Osteoblast (primary cell): ENCODE measurements at regions not wholly inside any gene's neighbourhood (a gene's known extent, or its start where the extent isn't known, plus 50 kb on each side); places are given as distances from the start of the nearest gene placed in this dataset.

Experiments
- DNase-seq: peaks from one replicate; pipeline ENCODE4 v3.0.0; 2011; ENCODE audit warnings: low spot score, mixed read lengths; ENCODE audit not compliant: insufficient read length; ENCODE audit errors: missing footprints
- H2AFZ ChIP-seq: 2 replicates; pipeline ENCODE4 v1.6.0; 2011; ENCODE audit warnings: mild to moderate bottlenecking, low read length
- H3K27ac ChIP-seq: 2 replicates; pipeline ENCODE4 v1.5.1; 2011; ENCODE audit warnings: mild to moderate bottlenecking, low read depth, low read length, moderate library complexity
- H3K27me3 ChIP-seq: 2 replicates; pipeline ENCODE4 v1.6.0; 2012; ENCODE audit warnings: mild to moderate bottlenecking, control low read depth, inconsistent platforms, low read length, moderate library complexity; ENCODE audit not compliant: insufficient read depth
- H3K36me3 ChIP-seq: 2 replicates; pipeline ENCODE4 v1.5.1; 2011; ENCODE audit warnings: mild to moderate bottlenecking, low read length, control low read depth, moderate library complexity; ENCODE audit not compliant: insufficient read depth
- H3K4me1 ChIP-seq: 2 replicates; pipeline ENCODE4 v1.5.1; 2011; ENCODE audit warnings: mild to moderate bottlenecking, low read length, control low read depth, moderate library complexity; ENCODE audit not compliant: insufficient read depth
- H3K4me2 ChIP-seq: 2 replicates; pipeline ENCODE4 v1.6.0; 2011; ENCODE audit warnings: mild to moderate bottlenecking, low read length; ENCODE audit not compliant: insufficient read depth
- H3K4me3 ChIP-seq: fragments of 200-600 bp; sonication (generic); 3 replicates; pipeline ENCODE4 v1.5.1; 2012; ENCODE audit warnings: mild to moderate bottlenecking, low read length, inconsistent platforms; ENCODE audit not compliant: insufficient read depth
- H3K79me2 ChIP-seq: 2 replicates; pipeline ENCODE4 v1.6.0; 2012; ENCODE audit warnings: mild to moderate bottlenecking, low read length, control low read depth, inconsistent platforms; ENCODE audit not compliant: insufficient read depth
- H3K9me3 ChIP-seq: 2 replicates; pipeline ENCODE4 v1.5.1; 2011; ENCODE audit warnings: low read depth, low read length, control low read depth
- H4K20me1 ChIP-seq: 2 replicates; pipeline ENCODE4 v1.6.0; 2012; ENCODE audit warnings: mild to moderate bottlenecking, low read length, control low read depth; ENCODE audit not compliant: insufficient read depth
- TF ChIP-seq, protein P1 (sequence below): IDR thresholded peaks from 2 replicates; pipeline ENCODE4 v1.5.1; 2011; ENCODE audit warnings: mild to moderate bottlenecking, low read depth, low read length, moderate library complexity; ENCODE audit errors: extremely low read depth

DNA sequence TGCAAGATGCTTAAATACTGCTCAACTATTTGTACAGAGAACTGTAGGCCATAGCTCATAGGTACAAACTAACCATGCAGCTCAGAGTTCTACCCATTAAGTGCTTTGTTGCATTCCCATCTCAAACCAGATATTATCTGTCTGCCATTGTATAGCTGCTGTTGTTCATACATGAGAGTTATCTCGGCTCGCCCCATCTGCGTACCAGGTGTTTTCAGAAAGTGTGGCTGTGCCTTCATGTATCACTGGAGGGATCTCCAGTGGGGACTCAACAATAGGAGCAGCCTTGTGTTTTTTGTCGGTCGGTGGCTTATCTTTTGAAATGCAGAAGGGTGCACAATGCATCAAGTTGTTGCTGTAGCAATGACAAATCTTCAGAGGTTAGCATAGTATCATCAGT, 678.3 kb downstream of the RERGL start:
- H3K4me1 ChIP-seq = no peaks in the 10 kb centered on the region
- no peak overlapping the region for H3K4me2 ChIP-seq
- H3K27me3 ChIP-seq = no peaks in the 10 kb centered on the region
- H2AFZ ChIP-seq = no peak overlapping the region
- DNase-seq = no peak
- H3K79me2 ChIP-seq = no peaks in the 10 kb centered on the region
- H3K4me3 ChIP-seq = no peak overlapping the region
- no peaks in the 10 kb centered on the region for H3K36me3 ChIP-seq
- no peak overlapping the region for H3K27ac ChIP-seq
- no peaks in the 10 kb centered on the region for H4K20me1 ChIP-seq
- H3K9me3 ChIP-seq = peaks cover 6% of the 10 kb centered on the region
- TF ChIP-seq, protein P1, sequence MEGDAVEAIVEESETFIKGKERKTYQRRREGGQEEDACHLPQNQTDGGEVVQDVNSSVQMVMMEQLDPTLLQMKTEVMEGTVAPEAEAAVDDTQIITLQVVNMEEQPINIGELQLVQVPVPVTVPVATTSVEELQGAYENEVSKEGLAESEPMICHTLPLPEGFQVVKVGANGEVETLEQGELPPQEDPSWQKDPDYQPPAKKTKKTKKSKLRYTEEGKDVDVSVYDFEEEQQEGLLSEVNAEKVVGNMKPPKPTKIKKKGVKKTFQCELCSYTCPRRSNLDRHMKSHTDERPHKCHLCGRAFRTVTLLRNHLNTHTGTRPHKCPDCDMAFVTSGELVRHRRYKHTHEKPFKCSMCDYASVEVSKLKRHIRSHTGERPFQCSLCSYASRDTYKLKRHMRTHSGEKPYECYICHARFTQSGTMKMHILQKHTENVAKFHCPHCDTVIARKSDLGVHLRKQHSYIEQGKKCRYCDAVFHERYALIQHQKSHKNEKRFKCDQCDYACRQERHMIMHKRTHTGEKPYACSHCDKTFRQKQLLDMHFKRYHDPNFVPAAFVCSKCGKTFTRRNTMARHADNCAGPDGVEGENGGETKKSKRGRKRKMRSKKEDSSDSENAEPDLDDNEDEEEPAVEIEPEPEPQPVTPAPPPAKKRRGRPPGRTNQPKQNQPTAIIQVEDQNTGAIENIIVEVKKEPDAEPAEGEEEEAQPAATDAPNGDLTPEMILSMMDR = no peak

DNA sequence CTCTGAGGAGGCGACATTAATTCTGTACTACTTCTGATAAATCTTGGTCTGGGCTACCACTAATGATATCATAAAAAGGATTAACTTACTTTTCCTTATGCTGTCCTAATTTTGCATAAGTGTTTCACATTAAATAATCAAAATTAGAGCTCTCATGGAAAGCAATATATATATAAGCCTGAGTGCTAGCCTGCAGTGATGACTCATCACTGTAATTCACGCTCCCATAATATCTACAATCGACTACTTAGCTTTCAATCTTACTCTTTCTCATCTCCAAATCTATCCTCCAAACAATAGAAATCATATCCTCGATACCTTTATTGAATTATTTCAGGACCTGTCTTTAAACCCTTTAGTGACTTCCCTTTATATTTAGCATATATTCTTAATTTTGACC, 701.3 kb downstream of the RERGL start:
- no peak overlapping the region for H3K4me3 ChIP-seq
- no peaks in the 10 kb centered on the region for H3K9me3 ChIP-seq
- H3K27me3 ChIP-seq = no peaks in the 10 kb centered on the region
- H3K4me1 ChIP-seq = no peaks in the 10 kb centered on the region
- H2AFZ ChIP-seq = no peak overlapping the region
- TF ChIP-seq, protein P1 = no peak
- no peak overlapping the region for H3K27ac ChIP-seq
- DNase-seq = no peak
- no peaks in the 10 kb centered on the region for H3K79me2 ChIP-seq
- H4K20me1 ChIP-seq = no peaks in the 10 kb centered on the region
- no peak overlapping the region for H3K4me2 ChIP-seq
- no peaks in the 10 kb centered on the region for H3K36me3 ChIP-seq

DNA sequence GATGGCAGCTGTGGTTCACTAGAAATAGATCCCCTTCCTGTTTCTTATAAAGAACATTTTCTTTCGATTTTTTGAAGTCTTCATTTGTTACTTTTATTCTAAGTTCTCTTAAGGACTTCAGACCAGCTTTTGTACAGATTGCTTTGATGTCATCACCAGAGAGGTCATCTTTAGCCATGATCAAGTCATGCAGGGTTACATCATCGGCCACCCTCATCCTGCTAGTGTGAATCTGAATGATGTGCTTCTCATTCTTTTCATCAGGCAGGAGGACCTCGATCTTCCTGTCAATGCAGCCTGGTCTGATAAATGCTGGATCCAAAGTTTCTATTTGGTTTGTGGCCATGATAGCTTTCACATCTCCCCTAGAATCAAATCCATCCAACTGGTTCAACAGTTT, 706.7 kb downstream of the RERGL start:
- Histone ChIP-seq H3K79me2 (no peaks in the 10 kb centered on the region), H4K20me1 (no peaks in the 10 kb centered on the region), H3K4me1 (no peaks in the 10 kb centered on the region), H2AFZ (no peak overlapping the region), H3K4me2 (no peak overlapping the region), H3K36me3 (no peaks in the 10 kb centered on the region), H3K4me3 (no peak overlapping the region), H3K27ac (no peak overlapping the region), H3K9me3 (no peaks in the 10 kb centered on the region), H3K27me3 (no peaks in the 10 kb centered on the region)
- TF ChIP-seq, protein P1 = no peak
- DNase-seq = no peak

DNA sequence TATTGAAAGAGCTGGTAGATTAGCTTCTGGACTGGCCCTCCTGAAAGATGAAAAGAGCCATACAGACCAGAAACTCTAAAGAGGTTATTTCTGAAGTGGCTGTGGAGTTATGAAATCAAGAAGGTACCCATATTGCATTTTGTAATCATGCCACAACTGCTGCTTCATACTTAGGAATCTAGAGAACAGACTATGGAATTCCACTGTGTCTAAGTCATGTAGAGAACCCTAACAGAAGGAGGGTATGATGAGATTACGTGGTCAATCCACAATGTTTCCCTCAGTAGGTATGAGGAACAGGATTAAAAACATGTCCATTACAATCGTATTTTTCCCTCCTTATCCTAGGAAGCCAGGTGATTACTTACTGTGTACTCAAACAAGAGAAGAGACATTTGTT, 708.8 kb downstream of the RERGL start:
- no peaks in the 10 kb centered on the region for H3K4me1 ChIP-seq
- no peaks in the 10 kb centered on the region for H3K9me3 ChIP-seq
- H3K4me3 ChIP-seq = no peak overlapping the region
- H2AFZ ChIP-seq = no peak overlapping the region
- no peaks in the 10 kb centered on the region for H3K27me3 ChIP-seq
- H3K4me2 ChIP-seq = no peak overlapping the region
- H4K20me1 ChIP-seq = no peaks in the 10 kb centered on the region
- H3K27ac ChIP-seq = no peak overlapping the region
- TF ChIP-seq, protein P1 = no peak
- H3K79me2 ChIP-seq = no peaks in the 10 kb centered on the region
- H3K36me3 ChIP-seq = no peaks in the 10 kb centered on the region
- no peak for DNase-seq
